LNCAP (cell line): ENCODE measurements at regions not wholly inside any gene's neighbourhood (a gene's known extent, or its start where the extent isn't known, plus 50 kb on each side); places are given as distances from the start of the nearest gene placed in this dataset.

Experiments used
- TF ChIP-seq, protein P1 (sequence below): fragments of 450-650 bp; IDR thresholded peaks from 2 replicates; pipeline ENCODE4 v1.5.1; 2017; ENCODE audit warnings: mild to moderate bottlenecking

DNA sequence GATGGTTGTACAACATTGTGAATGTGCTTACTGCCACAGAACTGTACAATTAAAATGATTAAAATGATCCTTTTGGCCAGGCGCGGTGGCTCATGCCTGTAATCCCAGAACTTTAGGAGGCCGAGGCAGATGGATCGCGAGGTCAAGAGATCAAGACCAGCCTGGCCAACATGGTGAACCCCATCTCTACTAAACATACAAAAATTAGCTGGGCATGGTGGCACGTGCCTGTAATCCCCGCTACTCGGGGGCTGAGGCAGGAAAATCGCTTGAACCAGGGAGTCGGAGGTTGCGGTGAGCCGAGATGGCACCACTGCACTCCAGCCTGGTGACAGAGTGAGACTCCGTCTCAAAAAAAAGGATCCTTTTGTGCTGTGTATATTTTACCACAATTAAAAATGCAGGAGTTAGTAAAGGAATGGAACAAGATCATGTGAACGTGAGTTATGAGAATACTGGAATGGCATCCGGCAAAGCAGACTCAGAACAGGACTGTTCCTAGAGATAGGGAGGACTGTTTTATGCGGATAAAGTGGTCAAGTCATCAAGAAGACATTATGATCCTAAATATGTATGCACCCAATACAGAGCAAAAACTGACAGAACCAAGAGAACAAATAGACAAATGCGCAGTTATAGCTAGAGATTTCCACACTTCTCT lies 58.0 kb upstream of the CLDN5 start:
- TF ChIP-seq, protein P1, sequence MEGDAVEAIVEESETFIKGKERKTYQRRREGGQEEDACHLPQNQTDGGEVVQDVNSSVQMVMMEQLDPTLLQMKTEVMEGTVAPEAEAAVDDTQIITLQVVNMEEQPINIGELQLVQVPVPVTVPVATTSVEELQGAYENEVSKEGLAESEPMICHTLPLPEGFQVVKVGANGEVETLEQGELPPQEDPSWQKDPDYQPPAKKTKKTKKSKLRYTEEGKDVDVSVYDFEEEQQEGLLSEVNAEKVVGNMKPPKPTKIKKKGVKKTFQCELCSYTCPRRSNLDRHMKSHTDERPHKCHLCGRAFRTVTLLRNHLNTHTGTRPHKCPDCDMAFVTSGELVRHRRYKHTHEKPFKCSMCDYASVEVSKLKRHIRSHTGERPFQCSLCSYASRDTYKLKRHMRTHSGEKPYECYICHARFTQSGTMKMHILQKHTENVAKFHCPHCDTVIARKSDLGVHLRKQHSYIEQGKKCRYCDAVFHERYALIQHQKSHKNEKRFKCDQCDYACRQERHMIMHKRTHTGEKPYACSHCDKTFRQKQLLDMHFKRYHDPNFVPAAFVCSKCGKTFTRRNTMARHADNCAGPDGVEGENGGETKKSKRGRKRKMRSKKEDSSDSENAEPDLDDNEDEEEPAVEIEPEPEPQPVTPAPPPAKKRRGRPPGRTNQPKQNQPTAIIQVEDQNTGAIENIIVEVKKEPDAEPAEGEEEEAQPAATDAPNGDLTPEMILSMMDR = no peak

GRCh38 chr22:19586922-19587684 lies 62.9 kb upstream of the CLDN5 start:
- TF ChIP-seq, protein P1 = no peak

DNA sequence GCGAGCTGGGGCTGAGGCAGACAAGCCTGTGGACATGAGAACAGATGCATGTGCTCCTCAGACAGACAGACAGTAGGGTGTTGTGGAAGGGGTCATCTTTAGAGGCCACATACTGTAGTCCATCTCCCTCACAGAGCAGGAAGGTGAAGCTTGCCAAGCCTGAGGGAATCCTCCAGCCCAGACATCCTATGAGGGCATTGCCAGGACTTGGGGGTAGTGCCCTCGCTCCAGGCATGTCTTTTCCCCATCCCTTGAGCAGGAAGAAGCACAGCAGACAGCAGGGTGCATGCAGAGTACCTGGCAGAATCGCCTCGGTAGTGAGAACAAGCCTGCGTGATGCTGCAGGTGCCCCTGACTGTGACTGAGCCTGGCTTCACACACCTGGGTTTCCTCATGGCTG lies 66.5 kb upstream of the CLDN5 start:
- TF ChIP-seq, protein P1 = no peak

- TF ChIP-seq, protein P1 = no peak
Measured at GRCh38 chr22:19591568-19591967, 67.4 kb upstream of the CLDN5 start.

DNA sequence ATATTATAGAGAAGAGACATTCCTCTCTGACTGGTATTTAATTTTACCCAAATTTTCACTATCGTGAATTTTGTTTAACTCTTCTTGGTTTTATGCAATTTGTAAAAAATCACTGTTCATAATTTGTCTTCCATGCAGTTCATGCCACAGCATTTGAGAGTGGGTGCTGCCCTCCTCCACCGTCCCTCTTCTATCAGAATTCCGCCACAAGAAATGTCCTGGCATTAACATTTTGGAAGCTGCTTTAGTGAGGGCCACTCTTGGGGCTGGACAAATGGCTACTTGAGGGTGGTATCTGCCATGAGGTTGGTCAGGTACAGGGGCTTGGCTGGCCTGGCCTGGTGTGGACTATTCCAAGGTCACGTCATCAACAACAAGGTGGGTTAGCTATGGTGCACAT lies 68.3 kb upstream of the CLDN5 start:
- TF ChIP-seq, protein P1 = no peak

GRCh38 chr22:19593991-19594569 lies 69.9 kb upstream of the CLDN5 start:
- TF ChIP-seq, protein P1 = no peak

- TF ChIP-seq, protein P1 = no peak
Measured at GRCh38 chr22:19595532-19595931, 71.3 kb upstream of the CLDN5 start.
